Middle frontal gyrus (tissue), 1 donor: ENCODE measurements at regions not wholly inside any gene's neighbourhood (a gene's known extent, or its start where the extent isn't known, plus 50 kb on each side); places are given as distances from the start of the nearest gene placed in this dataset.

ENCODE experiments used
- DNase-seq: peaks from one replicate; pipeline ENCODE4 v3.0.0-alpha.2; 2015; ENCODE audit warnings: low spot score; ENCODE audit errors: extremely low spot score

DNA sequence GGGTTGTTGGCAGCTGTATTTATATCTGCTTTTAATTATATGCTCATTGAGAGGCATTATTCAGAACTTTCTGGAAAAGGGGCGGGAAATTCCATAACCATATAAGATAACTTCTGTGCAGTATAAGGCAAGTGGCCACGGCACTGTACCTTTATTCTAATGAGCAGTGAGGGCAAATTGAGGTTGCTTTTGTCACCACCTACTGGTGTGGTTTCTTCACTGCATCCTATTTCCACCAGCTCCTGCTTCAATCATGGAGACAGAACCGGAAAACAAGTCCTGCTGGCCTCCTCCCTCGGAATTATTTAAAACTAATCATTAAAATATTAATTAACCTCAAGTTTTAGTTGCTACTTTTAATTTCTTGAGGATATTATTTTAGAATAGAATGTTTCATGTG, 759.4 kb downstream of the CBLN2 start:
- DNase-seq, result no peak

DNA sequence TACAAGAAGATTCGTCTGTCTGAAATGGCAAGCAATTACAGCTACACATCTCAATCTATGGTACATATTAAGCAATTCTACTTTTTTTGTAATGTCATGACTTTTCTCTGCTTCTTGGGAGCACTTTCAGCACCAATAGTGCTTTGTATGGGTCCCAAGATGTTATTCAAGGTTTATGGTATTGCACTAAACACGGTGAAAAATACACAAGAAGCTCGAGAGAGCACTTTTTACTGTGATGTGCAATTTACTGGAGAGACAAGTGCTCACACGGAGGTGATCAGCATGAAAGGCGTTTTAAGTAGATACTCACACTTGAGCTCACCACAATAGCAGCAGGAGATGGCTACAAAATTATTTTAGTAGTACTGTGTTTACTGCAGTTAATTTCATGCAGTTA, 783.6 kb downstream of the CBLN2 start:
- no peak for DNase-seq

DNA sequence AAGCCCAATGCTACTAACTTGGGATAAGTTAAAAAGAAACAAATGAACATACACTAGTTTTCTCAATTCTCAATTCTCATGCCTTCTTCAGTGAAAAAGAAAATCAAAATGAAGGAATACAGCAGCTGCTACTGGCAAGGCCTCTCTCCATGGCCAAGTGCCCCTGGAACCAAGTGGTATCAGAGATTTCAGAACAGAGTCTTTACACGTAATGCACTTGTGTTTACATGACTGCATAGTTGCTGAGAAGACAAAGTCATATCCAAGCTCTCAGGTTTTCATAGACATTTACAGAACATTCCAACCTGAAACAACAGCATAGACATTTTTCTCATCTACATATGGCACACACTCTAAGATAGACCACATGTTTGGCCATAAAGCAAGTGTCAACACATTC, 789.9 kb downstream of the CBLN2 start:
- no peak for DNase-seq

DNA sequence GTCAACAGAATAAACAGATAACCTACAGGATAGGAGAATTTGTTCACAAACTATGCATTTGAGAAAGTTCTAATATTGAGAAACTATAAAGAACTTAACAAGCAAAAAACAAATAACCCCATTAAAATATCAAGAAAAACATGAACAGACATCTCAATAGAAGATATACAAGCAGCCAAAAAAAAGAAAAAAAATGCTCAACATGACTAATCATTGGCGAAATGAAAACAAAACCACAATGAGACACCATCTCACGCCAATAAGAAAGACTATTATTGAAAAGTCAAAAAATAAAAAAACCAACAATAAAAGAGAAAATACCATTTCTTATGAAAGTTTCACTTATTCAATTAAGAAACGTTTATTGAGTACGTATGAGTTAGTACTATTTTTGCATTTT, 800.5 kb downstream of the CBLN2 start:
- no peak for DNase-seq

DNA sequence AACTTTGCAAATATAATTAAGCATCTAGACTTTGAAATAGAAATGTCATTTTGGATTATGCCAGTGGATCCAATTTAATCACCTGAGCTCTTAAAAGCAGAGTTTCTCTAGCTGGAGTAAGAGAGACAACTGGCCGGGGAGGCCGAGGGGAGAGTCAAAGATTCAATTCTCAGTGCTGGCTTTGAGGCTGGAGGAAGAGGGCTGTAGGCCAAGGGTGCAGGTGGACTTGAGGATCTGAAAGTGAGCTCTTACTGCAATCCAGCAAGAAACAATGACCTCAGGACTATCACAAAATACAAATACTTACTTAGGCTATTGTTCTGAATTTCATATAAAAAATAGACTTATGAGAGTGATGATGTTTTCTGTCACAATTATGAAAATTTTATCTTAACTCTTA, 814.5 kb downstream of the CBLN2 start:
- no peak for DNase-seq

DNA sequence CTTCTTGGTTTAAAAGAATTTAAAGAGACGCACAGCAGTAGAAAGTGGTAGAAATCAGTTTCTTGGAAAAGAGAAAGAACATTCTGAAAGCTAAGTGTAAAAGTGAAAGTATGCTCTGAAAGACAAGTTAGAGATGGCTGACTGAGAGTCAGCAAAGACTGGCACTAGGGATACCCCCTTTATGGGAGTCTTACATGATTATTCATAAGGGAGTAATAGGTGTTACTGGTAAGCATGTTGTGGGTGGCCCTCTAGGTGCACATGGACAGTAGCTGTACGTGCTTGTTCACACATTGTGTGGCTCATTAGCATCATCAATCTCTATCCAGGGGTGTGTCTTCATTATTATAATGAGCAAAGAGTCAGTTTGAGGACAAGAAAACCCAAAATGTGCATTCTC, 816.2 kb downstream of the CBLN2 start:
- no peak for DNase-seq

DNA sequence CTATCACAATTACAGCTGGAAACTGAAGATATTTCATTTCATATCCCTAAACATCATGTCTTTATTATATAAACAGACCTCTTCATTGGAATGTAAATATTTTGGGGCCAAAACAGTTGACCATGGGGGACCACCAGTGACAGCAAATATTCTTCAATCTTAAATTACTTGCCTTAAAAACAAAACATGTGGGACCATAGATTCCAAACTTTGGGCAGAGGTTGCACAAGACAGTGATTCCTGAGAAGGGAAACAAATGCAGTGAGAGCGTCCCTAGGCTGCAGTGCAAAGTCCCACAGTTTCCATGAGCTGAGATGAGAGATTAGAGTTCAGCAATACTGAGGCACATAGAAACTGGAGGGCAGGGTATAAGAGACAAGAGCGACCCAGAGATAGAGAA, 818.9 kb downstream of the CBLN2 start:
- DNase-seq, result no peak

DNA sequence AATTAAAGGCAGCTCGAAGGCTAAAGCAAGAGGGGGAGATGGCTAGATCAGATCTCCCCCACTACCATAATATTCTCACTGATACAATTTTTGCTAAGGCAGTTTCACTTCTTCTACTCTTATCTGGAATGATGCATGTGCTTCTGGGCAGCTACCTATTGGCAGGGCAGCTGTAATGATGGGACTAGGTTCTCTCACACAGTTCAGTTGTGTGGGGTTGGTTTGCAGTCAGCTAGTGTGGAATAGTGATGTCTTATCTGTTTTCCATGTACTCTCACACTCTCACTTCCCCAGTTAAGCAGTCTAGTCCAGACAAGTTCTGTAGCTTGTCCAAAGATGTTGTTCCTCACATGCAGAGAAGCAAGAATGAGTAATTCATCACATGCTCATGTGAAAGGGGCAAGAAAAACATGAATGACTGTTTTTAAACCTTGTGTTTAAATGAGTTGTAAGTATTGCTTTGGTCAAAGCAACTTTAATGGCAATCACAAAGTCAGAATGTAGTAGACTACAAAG, 836.1 kb downstream of the CBLN2 start:
- no peak for DNase-seq

DNA sequence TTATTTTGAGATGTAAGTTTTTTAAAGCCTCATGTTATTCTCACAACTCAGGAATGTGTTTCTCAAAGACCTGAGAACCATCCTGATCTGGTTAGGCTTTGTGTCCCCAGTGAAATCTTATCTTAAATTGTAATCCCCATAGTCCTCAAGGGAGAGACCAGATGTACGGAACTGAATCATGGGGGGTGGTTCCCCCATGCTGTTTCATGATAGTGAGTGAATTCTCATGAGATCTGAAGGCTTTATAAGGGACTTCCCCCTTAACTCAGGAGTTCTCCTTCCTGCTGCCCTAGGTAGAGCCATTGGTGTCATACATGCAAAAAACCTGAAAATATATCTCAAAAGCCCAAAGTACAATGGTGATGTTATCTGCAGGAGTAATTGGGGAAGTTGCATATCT, 836.7 kb downstream of the CBLN2 start:
- no peak for DNase-seq

DNA sequence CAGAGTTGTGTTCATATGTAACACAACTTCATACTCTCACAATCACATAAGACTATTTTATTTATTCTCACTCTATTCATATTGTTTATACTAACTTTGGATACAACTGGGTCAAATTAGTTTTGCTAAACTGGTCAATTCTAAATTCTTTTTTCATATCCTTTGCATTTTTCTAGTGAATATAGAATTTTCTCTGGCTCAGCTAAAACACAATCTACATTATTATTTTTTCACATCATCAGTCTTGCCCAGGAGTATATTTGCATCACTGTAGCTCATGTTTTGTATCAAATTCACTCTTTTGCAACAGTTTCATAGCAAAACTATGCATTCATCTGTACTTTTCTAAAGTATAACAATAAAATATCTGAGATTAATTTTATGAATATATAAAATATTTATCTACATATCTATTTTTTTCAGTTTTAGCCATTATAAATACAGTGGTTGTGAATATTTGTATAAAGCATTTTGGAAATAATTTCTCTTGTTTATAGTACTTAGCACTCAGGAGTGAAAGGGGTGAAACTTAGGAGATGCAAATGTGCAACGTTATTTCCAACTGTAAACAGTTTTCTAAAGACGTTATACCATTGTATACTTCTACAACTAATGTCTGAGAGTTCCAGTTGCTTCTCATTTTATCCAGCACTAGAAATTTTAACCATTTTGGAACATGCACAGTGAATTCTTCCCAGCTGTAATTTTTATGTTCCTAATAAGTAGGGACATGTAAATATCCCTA, 854.6 kb downstream of the CBLN2 start:
- DNase-seq, result no peak

DNA sequence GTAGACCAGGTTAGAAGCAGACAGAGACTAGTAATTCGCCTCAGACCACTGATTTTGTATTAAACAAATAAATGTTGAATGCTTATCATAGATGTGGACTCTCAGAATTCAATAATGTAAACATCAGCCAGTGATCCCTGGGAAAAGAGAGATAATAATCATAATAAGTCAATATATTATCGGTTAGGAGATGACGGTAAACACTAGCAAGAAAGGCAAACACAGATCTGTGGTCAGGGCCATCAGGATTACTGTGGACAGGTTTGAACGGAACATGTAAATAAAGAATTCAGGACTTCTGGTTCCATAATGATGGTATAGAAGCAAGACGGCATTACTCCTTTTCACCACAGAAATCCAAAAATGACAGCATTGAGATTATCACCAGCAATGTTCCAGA, 861.6 kb downstream of the CBLN2 start:
- DNase-seq, result no peak

DNA sequence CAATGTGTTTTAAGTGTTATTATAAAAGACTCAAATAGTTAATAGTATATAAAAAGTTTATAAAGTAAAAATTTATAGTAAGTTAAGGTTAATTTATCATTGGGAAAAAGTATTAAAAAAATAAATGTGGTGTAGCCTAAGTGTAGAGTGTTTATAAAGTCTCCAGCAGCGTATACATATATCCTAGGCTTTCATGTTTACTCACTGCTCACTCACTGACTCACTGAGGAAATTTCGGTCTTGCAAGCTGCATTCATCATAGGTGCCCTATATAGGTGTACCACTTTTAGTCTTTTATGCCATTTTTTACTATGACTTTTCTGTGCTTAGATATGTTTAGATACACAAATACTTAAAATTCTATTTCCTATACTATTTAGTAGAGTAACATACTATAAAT, 866.0 kb downstream of the CBLN2 start:
- DNase-seq, result no peak

DNA sequence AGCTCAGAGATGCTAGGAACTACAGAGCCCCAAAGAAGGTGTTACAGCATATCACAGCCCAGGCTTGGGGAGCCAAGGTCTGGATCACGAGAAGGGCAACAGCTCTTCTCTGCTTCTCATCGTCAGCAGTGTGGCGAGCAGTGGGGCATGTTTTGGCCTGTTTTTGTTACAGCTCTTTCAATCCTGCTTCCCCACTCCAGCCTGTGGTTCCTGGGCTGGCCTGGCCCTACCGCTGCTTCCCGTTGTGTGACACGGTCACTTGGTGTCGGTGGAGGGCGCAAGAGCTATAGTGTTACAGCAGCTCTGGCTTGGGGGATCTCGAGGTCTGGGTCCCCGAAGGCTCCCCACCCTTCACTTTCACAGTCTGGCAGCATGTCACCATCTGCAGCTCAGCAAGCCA, 870.2 kb downstream of the CBLN2 start:
- no peak for DNase-seq

DNA sequence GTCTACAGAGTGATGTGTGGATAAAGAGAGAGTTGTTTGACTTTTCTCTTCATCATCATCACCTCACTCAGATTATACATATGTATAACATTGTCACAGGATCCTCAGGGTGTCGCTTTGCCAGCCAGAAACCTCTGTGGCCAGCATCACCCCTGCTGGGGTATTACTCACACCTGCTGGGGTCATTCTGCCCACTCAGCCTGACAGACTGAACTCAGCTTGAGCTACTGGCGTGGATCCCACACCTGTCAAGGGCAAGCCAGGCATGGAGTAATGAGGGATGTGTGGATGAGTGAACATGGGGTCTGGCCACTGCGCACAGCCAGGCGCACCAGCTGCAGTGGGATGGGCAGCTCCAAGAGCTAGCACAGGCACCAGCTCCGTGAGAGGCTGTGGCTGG, 870.6 kb downstream of the CBLN2 start:
- no peak for DNase-seq

DNA sequence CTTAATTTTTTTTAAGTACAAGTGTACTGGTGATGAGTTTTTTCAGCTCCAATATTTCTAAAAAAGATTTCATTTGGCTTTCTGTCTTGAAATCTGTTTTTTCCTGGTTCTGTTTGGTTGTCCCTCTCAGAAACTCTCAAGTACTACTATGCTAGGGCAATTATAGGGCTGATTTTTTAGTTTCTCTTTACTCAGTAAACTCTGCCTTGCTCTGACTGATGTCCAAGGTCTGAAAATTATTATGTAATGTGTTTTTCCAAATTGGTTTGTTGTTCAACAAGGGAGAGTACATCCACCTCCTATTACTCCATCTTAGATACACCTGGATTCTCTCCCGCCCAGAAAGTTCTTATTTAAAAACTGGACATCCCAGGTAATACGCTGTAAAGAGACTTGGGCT, 877.7 kb downstream of the CBLN2 start:
- DNase-seq, result no peak

DNA sequence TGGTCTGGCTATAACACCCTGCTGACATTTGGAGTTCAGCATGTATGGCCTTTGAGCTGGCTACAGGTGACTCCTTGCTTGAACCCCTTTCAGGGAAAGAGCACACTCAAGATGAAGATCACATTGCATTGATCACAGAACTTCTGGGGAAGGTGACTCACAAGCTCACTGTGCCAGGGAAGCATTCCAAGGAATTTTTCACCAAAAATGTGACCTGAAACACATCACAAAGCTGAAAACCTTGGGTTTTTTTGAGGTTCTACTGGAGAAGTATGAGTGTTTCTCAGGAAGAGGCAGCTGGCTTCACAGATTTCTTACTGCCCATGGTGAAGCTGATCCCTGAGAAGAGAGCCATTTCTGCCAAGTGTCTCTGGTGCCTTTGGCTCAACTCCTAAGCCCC, 879.0 kb downstream of the CBLN2 start:
- DNase-seq, result no peak

DNA sequence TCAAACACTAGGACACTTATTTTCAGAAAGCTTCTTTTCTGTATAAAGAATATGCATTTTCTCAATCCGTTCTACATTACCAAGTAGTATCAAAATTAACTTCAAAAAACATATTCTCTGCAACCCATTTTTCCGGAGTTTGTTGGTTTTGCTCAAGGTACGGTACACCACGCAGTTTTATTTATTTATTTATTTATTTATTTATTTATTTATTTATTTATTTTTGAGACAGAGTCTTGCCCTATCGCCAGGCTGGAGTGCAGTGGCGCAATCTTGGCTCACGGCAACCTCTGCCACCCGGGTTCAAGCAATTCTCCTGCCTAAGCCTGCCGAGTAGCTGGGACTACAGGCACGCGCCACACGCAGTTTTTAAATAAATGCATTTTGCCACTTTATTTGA, 900.3 kb downstream of the CBLN2 start:
- DNase-seq, result no peak

DNA sequence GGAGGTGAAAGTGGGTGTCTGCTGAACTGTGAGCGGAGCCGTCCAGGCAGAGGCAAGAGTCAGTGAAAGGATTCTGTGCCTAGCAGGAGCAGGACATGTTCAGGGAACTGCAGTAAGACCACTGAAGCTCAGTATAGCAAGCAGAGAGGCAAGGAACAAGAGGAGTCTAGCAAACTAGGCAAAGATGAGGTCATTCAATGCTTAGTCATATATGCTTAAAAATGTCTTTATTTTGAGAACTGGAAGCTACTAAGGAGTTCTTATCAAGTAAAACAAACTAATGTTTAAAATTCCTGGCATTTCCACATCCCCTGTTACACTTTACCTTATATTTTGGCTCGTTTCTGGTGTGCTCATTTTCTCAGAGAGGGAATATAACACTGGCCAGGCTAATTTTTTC, 913.4 kb downstream of the CBLN2 start:
- DNase-seq, result no peak

DNA sequence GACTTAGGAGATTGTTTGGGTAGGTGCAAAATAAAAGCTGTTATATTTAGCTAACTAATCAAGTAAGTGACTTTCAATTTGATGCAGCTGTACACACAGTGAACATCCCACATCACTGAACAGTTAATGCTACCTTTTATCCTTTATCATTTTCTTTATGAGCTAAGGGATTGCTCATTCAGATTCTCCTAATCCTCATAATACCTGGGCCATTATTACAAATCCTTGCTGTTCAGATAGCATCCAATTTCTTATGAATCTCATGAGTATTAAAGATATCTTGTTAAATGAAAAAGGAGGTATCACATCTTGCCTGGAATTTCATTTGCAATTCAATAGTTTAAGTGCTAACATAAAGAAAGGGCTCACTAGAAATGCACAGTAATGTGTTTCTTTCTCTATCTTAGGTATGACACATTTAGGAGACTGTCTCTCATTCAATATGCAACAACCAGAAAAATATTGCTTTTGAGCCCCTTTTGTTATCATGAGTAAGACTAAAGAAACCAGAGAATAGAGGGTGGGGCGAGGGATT, 918.5 kb downstream of the CBLN2 start:
- DNase-seq, result no peak

DNA sequence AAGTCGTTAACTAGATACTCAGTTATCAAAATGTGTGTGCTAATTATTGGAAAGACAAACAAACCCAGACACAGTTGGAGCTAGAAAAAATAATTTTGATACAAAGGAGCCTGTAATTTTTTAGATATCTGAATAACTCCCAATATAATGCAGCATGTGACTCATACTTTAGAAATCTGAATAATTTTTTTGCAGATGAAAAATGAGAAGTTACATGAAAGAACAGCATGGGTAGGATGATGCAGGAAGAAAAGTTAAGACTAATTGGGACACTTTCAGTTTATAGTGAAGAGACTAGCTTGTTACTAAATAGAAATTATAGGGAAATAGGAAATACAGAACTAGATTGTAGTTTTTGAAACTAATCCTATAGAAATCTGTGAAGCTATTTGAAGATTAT, 945.8 kb downstream of the CBLN2 start:
- no peak for DNase-seq

DNA sequence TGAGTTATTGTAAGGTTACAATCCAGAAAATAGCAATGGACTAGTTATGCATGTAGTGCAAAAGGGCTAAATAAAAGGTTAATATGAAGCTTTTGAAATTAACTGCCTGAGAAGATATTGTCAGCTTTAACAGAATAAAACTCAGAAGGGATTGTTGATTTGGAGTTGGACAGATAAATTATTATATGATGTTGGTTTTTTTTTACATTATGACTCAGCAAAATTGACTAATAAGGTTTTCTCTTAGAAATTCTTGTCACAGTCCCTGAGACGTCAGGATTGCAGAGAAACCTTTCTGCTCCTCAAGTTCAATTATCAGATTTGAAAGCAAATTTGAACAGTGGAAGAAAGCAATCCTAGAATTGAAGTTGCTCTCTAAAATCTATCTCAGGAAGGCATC, 946.9 kb downstream of the CBLN2 start:
- DNase-seq, result no peak

DNA sequence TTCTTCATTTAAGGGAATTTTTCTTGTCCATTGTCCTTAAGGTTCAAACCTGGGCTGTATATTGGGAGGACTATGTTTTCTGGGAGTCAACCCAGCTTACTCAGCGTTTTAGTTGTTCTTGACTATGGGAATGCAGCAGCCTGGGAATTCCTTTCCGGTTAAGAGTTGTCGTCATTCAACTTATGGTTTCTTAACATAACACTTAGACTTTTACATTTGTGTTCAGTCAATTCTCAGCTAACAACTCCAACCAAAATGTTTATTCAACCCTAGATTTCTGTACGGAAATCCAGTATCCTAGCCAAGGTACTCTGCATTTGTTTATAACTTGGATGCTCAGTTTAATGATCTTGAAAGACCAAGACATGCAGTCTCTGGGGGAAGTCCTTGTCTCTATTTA, 960.9 kb downstream of the CBLN2 start:
- DNase-seq, result no peak

DNA sequence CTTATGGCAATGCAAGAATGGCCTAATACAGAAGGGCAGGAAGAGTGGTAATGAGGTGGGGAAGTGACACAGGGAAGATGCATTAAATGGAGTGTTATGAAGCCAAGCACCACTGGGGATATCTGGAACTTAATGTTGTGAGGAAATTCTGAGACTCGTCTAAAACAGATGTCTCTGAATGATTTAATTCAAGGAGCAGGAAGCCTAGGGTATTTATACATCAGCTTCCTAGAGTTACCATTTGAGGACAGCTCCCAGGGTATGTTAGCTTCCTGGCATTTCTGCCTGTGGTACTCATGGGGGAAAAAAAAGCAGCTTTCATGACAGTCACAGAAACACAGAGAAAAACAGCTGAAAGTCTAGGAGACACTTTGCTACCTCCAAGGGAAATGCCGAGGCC, 989.5 kb downstream of the CBLN2 start:
- no peak for DNase-seq
